ENCODE measurements at regions not wholly inside any gene's neighbourhood (a gene's known extent, or its start where the extent isn't known, plus 50 kb on each side); places are given as distances from the start of the nearest gene placed in this dataset.

DNA sequence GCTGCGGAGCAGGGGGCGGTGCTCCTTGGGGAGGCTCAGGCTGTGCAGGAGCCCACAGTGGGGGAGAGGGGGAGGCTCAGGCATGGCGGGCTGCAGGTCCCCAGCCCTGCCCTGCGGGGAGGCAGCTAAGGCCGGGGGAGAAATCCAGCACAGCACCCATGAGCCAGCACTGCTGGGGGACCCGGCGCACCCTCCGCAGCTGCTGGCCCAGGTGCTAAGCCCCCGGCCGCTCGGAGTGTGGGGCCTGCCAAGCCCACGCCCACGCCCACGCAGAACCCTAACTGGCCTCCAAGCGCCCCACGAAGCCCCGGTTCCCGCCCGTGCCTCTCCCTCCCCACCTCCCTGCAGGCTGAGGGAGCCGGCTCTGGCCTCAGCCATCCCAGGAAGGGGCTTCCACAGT lies 145.6 kb upstream of the SEL1L start:
- Histone ChIP-seq H3K4me3 (ENCODE audit: low read length in 2 of 2) (no peak overlapping the region), H3K9me3 (ENCODE audit: control insufficient read depth, low read length) (no peaks in the 10 kb centered on the region), H3K4me1 (ENCODE audit: control insufficient read depth in 1 of 2, insufficient read depth in 2 of 2, low read length in 2 of 2) (no peaks in the 10 kb centered on the region), H3K27me3 (ENCODE audit: control insufficient read depth in 1 of 2, insufficient read depth in 2 of 2, low read length in 1 of 2) (no peaks in the 10 kb centered on the region), H3K27ac (ENCODE audit: low read depth in 1 of 2, low read length in 2 of 2) (no peak overlapping the region), H3K36me3 (ENCODE audit: control insufficient read depth in 1 of 2, insufficient read depth in 2 of 2, low read length in 1 of 2) (no peaks in the 10 kb centered on the region)
- WGBS, 2 donors = 93 to 96% methylated on average over 14 to 20 of the region's 20 CpGs
- ATAC-seq (ENCODE audit: low FRiP score) (no peak), DNase-seq (no peak)
- intact Hi-C loops (cut with DNase I) = no loop called here

GRCh38 chr14:81681541-81681940 lies 147.9 kb upstream of the SEL1L start:
- no peaks in the 10 kb centered on the region for H3K27me3 ChIP-seq (ENCODE audit: control insufficient read depth in 1 of 2, insufficient read depth in 2 of 2, low read length in 1 of 2)
- 49 to 60% methylated on average over 3 of the region's 3 CpGs for WGBS, 2 donors
- no peaks in the 10 kb centered on the region for H3K4me1 ChIP-seq (ENCODE audit: control insufficient read depth in 1 of 2, insufficient read depth in 2 of 2, low read length in 2 of 2)
- no peak for ATAC-seq (ENCODE audit: low FRiP score)
- H3K36me3 ChIP-seq (ENCODE audit: control insufficient read depth in 1 of 2, insufficient read depth in 2 of 2, low read length in 1 of 2) = no peaks in the 10 kb centered on the region
- no peaks in the 10 kb centered on the region for H3K9me3 ChIP-seq (ENCODE audit: control insufficient read depth, low read length)
- intact Hi-C loops (cut with DNase I) = no loop called here
- no peak for DNase-seq
- no peak overlapping the region for H3K4me3 ChIP-seq (ENCODE audit: low read length in 2 of 2)
- no peak overlapping the region for H3K27ac ChIP-seq (ENCODE audit: low read depth in 1 of 2, low read length in 2 of 2)

DNA sequence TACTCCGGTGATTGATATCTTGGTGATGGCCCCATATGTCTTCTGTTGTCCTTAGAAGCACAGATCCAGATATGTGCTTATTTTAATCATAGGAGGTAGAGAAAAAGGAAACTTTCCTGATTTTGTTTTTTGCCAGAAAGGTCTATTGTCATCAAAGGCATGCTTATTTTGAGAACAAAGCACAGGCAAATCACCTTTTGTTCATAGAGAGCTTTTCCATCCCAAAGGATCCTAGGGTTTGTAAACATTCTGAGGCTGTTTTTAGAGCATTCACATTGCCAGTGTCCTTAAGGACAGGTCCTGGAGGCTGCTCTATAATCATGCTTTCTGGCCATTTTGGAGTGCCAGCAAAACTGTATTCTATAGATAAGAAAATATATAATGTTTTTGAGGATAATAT lies 148.5 kb upstream of the SEL1L start:
- H3K4me3 ChIP-seq (ENCODE audit: low read length in 2 of 2) = no peak overlapping the region
- no peaks in the 10 kb centered on the region for H3K9me3 ChIP-seq (ENCODE audit: control insufficient read depth, low read length)
- ATAC-seq (ENCODE audit: low FRiP score) = no peak
- H3K36me3 ChIP-seq (ENCODE audit: control insufficient read depth in 1 of 2, insufficient read depth in 2 of 2, low read length in 1 of 2) = no peaks in the 10 kb centered on the region
- no peaks in the 10 kb centered on the region for H3K4me1 ChIP-seq (ENCODE audit: control insufficient read depth in 1 of 2, insufficient read depth in 2 of 2, low read length in 2 of 2)
- H3K27me3 ChIP-seq (ENCODE audit: control insufficient read depth in 1 of 2, insufficient read depth in 2 of 2, low read length in 1 of 2) = no peaks in the 10 kb centered on the region
- H3K27ac ChIP-seq (ENCODE audit: low read depth in 1 of 2, low read length in 2 of 2) = no peak overlapping the region
- no peak for DNase-seq
- 50 to 70% methylated on average over 1 of the region's 1 CpG for WGBS, 2 donors
- intact Hi-C loops (cut with DNase I) = no loop called here

DNA sequence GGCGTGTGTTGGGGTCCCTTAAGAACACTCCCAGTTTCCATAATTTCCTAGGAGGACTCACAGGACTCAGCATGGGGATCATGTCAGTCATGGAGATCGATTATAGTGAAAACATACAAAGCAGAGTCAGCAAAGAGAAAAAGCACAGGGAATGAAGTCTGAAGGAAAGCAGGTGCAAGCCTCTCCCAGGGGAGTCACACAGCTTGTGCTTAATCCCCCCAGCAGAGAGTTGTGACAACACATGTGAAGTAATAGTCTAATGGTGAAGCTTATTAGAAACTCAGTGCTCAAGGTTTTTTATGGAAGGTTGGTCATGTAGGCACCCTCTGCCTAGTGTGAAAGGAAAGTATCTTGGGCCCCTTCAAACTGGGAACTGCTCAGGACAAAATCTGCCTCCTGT lies 149.0 kb upstream of the SEL1L start:
- no peak for DNase-seq
- H3K9me3 ChIP-seq (ENCODE audit: control insufficient read depth, low read length) = no peaks in the 10 kb centered on the region
- H3K4me1 ChIP-seq (ENCODE audit: control insufficient read depth in 1 of 2, insufficient read depth in 2 of 2, low read length in 2 of 2) = no peaks in the 10 kb centered on the region
- H3K27ac ChIP-seq (ENCODE audit: low read depth in 1 of 2, low read length in 2 of 2) = no peak overlapping the region
- intact Hi-C loops (cut with DNase I) = no loop called here
- no peaks in the 10 kb centered on the region for H3K27me3 ChIP-seq (ENCODE audit: control insufficient read depth in 1 of 2, insufficient read depth in 2 of 2, low read length in 1 of 2)
- 49 to 60% methylated on average over 2 of the region's 2 CpGs for WGBS, 2 donors
- no peak overlapping the region for H3K4me3 ChIP-seq (ENCODE audit: low read length in 2 of 2)
- ATAC-seq (ENCODE audit: low FRiP score) = no peak
- H3K36me3 ChIP-seq (ENCODE audit: control insufficient read depth in 1 of 2, insufficient read depth in 2 of 2, low read length in 1 of 2) = no peaks in the 10 kb centered on the region

DNA sequence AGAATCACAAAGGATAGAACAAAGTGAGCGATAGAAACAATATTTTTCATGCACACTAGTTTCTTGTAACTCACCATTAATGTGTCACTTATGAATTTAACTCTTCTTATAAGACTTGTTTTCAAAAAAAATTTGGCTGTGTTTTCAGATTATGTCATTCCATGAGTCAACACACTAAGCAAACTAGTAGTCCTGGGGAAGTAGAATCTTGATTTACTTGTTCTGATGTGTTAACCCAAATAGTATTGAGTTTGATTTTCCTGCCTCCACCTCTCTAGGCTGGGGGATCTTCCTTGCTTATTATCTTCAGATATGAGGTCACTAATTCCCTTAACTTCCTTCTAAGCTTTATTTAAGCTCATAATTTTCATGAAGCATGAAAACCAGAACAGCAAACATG lies 151.0 kb upstream of the SEL1L start:
- no peaks in the 10 kb centered on the region for H3K36me3 ChIP-seq (ENCODE audit: control insufficient read depth in 1 of 2, insufficient read depth in 2 of 2, low read length in 1 of 2)
- H3K9me3 ChIP-seq (ENCODE audit: control insufficient read depth, low read length) = no peaks in the 10 kb centered on the region
- DNase-seq = no peak
- 77 to 78% methylated on average over 1 of the region's 1 CpG for WGBS, 2 donors
- no peak for ATAC-seq (ENCODE audit: low FRiP score)
- H3K27me3 ChIP-seq (ENCODE audit: control insufficient read depth in 1 of 2, insufficient read depth in 2 of 2, low read length in 1 of 2) = no peaks in the 10 kb centered on the region
- intact Hi-C loops (cut with DNase I) = no loop called here
- no peak overlapping the region for H3K27ac ChIP-seq (ENCODE audit: low read depth in 1 of 2, low read length in 2 of 2)
- H3K4me1 ChIP-seq (ENCODE audit: control insufficient read depth in 1 of 2, insufficient read depth in 2 of 2, low read length in 2 of 2) = no peaks in the 10 kb centered on the region
- no peak overlapping the region for H3K4me3 ChIP-seq (ENCODE audit: low read length in 2 of 2)

DNA sequence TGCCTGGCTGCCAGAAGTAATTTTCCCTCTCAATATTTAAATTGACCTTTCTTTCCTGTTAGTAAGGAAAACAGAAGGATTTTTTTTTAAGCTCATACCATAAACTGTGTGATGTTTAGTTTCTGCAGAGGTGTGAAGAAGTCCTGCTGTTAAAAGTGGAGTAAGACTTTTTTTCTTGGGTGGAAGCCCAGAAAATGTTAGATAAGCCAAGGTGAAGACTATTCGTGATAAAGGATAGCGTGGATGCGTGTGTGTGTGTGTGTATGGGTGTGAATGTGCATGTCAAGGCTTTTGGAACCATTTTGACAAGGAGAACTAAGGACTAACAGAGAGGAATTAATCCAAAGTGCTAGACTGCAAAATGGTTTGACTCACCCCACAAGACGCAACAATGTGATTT lies 152.9 kb upstream of the SEL1L start:
- Histone ChIP-seq H3K27me3 (ENCODE audit: control insufficient read depth in 1 of 2, insufficient read depth in 2 of 2, low read length in 1 of 2) (no peaks in the 10 kb centered on the region), H3K4me1 (ENCODE audit: control insufficient read depth in 1 of 2, insufficient read depth in 2 of 2, low read length in 2 of 2) (no peaks in the 10 kb centered on the region), H3K4me3 (ENCODE audit: low read length in 2 of 2) (no peak overlapping the region), H3K27ac (ENCODE audit: low read depth in 1 of 2, low read length in 2 of 2) (no peak overlapping the region), H3K9me3 (ENCODE audit: control insufficient read depth, low read length) (no peaks in the 10 kb centered on the region), H3K36me3 (ENCODE audit: control insufficient read depth in 1 of 2, insufficient read depth in 2 of 2, low read length in 1 of 2) (no peaks in the 10 kb centered on the region)
- no peak for ATAC-seq (ENCODE audit: low FRiP score)
- WGBS, 2 donors = 53 to 55% methylated on average over 4 of the region's 4 CpGs
- no peak for DNase-seq
- intact Hi-C loops (cut with DNase I) = no loop called here

- H3K9me3 ChIP-seq (ENCODE audit: control insufficient read depth, low read length) = no peaks in the 10 kb centered on the region
- ATAC-seq (ENCODE audit: low FRiP score) = no peak
- 89 to 90% methylated on average over 3 of the region's 3 CpGs for WGBS, 2 donors
Observed at GRCh38 chr14:81691931-81692330, 158.3 kb upstream of the SEL1L start.

GRCh38 chr14:81694419-81694818 lies 160.8 kb upstream of the SEL1L start:
- H3K27ac ChIP-seq (ENCODE audit: low read depth in 1 of 2, low read length in 2 of 2) = no peak overlapping the region
- no peak for ATAC-seq (ENCODE audit: low FRiP score)
- H3K9me3 ChIP-seq (ENCODE audit: control insufficient read depth, low read length) = no peaks in the 10 kb centered on the region
- H3K27me3 ChIP-seq (ENCODE audit: control insufficient read depth in 1 of 2, insufficient read depth in 2 of 2, low read length in 1 of 2) = no peaks in the 10 kb centered on the region
- H3K36me3 ChIP-seq (ENCODE audit: control insufficient read depth in 1 of 2, insufficient read depth in 2 of 2, low read length in 1 of 2) = no peaks in the 10 kb centered on the region
- intact Hi-C loops (cut with DNase I) = no loop called here
- WGBS, 2 donors = 25 to 63% methylated on average over 1 of the region's 1 CpG
- no peak for DNase-seq
- H3K4me3 ChIP-seq (ENCODE audit: low read length in 2 of 2) = no peak overlapping the region
- no peaks in the 10 kb centered on the region for H3K4me1 ChIP-seq (ENCODE audit: control insufficient read depth in 1 of 2, insufficient read depth in 2 of 2, low read length in 2 of 2)

More at GRCh38 chr14:81691931-81692330, 158.3 kb upstream of the SEL1L start:
- Histone ChIP-seq H3K27me3 (ENCODE audit: control insufficient read depth in 1 of 2, insufficient read depth in 2 of 2, low read length in 1 of 2) (no peaks in the 10 kb centered on the region), H3K36me3 (ENCODE audit: control insufficient read depth in 1 of 2, insufficient read depth in 2 of 2, low read length in 1 of 2) (no peaks in the 10 kb centered on the region), H3K4me1 (ENCODE audit: control insufficient read depth in 1 of 2, insufficient read depth in 2 of 2, low read length in 2 of 2) (no peaks in the 10 kb centered on the region), H3K27ac (ENCODE audit: low read depth in 1 of 2, low read length in 2 of 2) (no peak overlapping the region), H3K4me3 (ENCODE audit: low read length in 2 of 2) (no peak overlapping the region)
- DNase-seq = no peak
- intact Hi-C loops (cut with DNase I) = no loop called here

DNA sequence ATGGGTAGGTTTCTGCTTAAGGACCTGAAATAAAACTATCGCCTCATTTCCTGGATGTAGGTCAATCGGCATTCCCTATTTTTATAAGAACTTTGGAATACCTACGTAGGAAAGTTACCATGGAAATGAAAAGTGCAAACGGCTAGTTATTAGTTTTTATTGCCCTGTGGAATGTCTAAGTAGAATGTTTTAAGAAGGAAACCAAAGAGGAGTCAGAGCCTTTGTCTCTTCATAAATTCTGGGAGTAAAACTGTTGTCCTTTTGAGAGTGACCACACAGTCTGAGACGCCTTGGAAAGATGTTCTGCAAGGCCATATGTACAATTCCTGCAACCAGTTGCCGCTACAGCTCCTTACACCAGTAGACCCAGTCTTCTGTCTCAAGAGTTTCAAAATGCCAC lies 176.0 kb upstream of the SEL1L start:
- no peaks in the 10 kb centered on the region for H3K36me3 ChIP-seq (ENCODE audit: control insufficient read depth in 1 of 2, insufficient read depth in 2 of 2, low read length in 1 of 2)
- H3K27me3 ChIP-seq (ENCODE audit: control insufficient read depth in 1 of 2, insufficient read depth in 2 of 2, low read length in 1 of 2) = no peaks in the 10 kb centered on the region
- 18 to 23% methylated on average over 6 of the region's 6 CpGs for WGBS, 2 donors
- no peaks in the 10 kb centered on the region for H3K9me3 ChIP-seq (ENCODE audit: control insufficient read depth, low read length)
- intact Hi-C loops (cut with DNase I) = loop anchor here (10.0 kb wide), 2 partner anchors 85 to 275 kb away; no protein-coding TSS in a partner anchor
- ATAC-seq (ENCODE audit: low FRiP score) (no peak), DNase-seq (no peak)
- no peak overlapping the region for H3K4me3 ChIP-seq (ENCODE audit: low read length in 2 of 2)
- no peaks in the 10 kb centered on the region for H3K4me1 ChIP-seq (ENCODE audit: control insufficient read depth in 1 of 2, insufficient read depth in 2 of 2, low read length in 2 of 2)
- no peak overlapping the region for H3K27ac ChIP-seq (ENCODE audit: low read depth in 1 of 2, low read length in 2 of 2)

All from aorta (tissue), 5 donors.